Testis (tissue), 2 donors: ENCODE measurements at regions not wholly inside any gene's neighbourhood (a gene's known extent, or its start where the extent isn't known, plus 50 kb on each side); places are given as distances from the start of the nearest gene placed in this dataset.

Experiments used
- DNase-seq: peaks from one replicate; pipeline ENCODE4 v3.0.0-alpha.2; 2019
- H3K27ac ChIP-seq, 2 donors: fragments of 200-600 bp; sonication (generic); one replicate each; pipeline ENCODE4 v1.5.1; 2019
- H3K27me3 ChIP-seq: fragments of 200-600 bp; sonication (generic); one replicate; pipeline ENCODE4 v1.5.1; 2019
- H3K36me3 ChIP-seq: fragments of 200-600 bp; sonication (generic); one replicate; pipeline ENCODE4 v1.5.1; 2017; ENCODE audit warnings: low read depth; ENCODE audit errors: missing control alignments
- H3K4me1 ChIP-seq: fragments of 200-600 bp; sonication (generic); one replicate; pipeline ENCODE4 v1.5.1; 2019
- H3K4me3 ChIP-seq, 2 donors: fragments of 200-600 bp; sonication (generic); one replicate each; pipeline ENCODE4 v1.5.1; 2017 to 2019
- H3K9me3 ChIP-seq: fragments of 200-600 bp; sonication (generic); one replicate; pipeline ENCODE4 v1.5.1; 2017
- POLR2A ChIP-seq: fragments of 450-650 bp; IDR thresholded peaks from one replicate; pipeline ENCODE4 v1.6.1; 2017; ENCODE audit warnings: antibody characterized with exemption, mild to moderate bottlenecking, moderate library complexity
- WGBS, 2 donors: methylation state at CpG; one replicate each; pipeline ENCODE4 v1.1.5; 2018; 5-methylcytosine and 5-hydroxymethylcytosine counted together
- intact Hi-C: fragments of 100-400 bp; cut with DNase I; formaldehyde crosslinking; loops from one replicate; pipeline ENCODE4 v1.15.1; 2023; ENCODE audit warnings: low total_unique reads
- TF ChIP-seq, protein P1 (sequence below), 3 experiments: fragments of 450-650 bp in 2 of 3; fragments of 200-600 bp in 1 of 3; sonication (generic) in 1 of 3; IDR thresholded peaks; one replicate each; pipeline ENCODE4 v1.5.1; 2016 to 2019; ENCODE audit warnings: antibody characterized with exemption in 3 of 3, mild to moderate bottlenecking in 2 of 3, moderate library complexity in 1 of 3

DNA sequence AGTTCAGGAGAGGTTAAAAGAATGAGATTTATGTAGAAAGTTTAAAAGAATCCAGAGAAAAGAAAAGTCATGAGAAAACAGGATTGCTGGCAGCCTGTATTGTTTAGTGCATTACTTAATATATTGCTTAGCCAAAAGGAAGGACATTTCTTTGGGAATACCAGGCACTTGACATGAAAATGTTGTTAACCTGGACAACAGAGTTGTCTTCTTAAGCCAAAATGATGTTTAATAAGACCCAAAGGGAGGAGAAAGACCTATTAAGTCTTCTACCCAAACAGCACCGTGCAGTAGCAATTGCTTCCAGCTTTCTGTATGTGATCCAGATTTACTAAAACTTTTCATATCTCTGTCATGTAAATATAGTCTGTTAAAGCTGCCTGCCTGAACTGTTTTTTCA is 74.0 kb upstream of the PRLR start:
- Histone ChIP-seq H3K4me3 (no peak overlapping the region), H3K4me1 (no peaks in the 10 kb centered on the region), H3K27ac (no peak overlapping the region), H3K9me3 (no peaks in the 10 kb centered on the region), H3K36me3 (no peaks in the 10 kb centered on the region), H3K27me3 (no peaks in the 10 kb centered on the region)
- WGBS, 2 donors: 56 to 63% methylated on average over 1 of the region's 1 CpG
- no peak for TF ChIP-seq POLR2A
- TF ChIP-seq, protein P1, sequence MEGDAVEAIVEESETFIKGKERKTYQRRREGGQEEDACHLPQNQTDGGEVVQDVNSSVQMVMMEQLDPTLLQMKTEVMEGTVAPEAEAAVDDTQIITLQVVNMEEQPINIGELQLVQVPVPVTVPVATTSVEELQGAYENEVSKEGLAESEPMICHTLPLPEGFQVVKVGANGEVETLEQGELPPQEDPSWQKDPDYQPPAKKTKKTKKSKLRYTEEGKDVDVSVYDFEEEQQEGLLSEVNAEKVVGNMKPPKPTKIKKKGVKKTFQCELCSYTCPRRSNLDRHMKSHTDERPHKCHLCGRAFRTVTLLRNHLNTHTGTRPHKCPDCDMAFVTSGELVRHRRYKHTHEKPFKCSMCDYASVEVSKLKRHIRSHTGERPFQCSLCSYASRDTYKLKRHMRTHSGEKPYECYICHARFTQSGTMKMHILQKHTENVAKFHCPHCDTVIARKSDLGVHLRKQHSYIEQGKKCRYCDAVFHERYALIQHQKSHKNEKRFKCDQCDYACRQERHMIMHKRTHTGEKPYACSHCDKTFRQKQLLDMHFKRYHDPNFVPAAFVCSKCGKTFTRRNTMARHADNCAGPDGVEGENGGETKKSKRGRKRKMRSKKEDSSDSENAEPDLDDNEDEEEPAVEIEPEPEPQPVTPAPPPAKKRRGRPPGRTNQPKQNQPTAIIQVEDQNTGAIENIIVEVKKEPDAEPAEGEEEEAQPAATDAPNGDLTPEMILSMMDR (IDR thresholded peaks at IDR 0.05): no peak
- intact Hi-C loops: no loop called here
- no peak for DNase-seq

DNA sequence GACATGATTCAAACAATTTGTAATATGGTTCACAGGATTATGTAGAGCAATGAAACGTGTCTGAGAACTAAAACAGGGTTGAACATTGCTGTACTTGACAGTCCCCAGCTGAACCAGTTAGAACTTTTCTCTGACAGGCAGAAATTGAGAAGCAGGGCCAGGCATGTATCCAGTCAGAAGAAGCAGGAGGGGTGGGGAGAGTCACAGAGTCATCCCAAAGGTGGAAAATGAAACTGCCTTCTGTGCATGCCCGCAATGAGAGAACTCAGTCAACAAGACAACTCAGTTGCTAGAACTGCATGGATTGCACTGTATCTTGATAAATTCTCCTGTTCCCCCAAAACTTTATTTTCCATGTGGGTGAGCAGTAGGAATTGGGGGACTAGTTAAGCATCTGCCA is 72.9 kb upstream of the PRLR start:
- no peak for TF ChIP-seq POLR2A
- TF ChIP-seq, protein P1 (IDR thresholded peaks at IDR 0.05): no peak
- intact Hi-C loops: no loop called here
- H3K27ac ChIP-seq: no peak overlapping the region
- H3K36me3 ChIP-seq: no peaks in the 10 kb centered on the region
- H3K4me1 ChIP-seq: no peaks in the 10 kb centered on the region
- WGBS, 2 donors: 83 to 90% methylated on average over 2 of the region's 2 CpGs
- DNase-seq: no peak
- H3K27me3 ChIP-seq: no peaks in the 10 kb centered on the region
- no peaks in the 10 kb centered on the region for H3K9me3 ChIP-seq
- no peak overlapping the region for H3K4me3 ChIP-seq

DNA sequence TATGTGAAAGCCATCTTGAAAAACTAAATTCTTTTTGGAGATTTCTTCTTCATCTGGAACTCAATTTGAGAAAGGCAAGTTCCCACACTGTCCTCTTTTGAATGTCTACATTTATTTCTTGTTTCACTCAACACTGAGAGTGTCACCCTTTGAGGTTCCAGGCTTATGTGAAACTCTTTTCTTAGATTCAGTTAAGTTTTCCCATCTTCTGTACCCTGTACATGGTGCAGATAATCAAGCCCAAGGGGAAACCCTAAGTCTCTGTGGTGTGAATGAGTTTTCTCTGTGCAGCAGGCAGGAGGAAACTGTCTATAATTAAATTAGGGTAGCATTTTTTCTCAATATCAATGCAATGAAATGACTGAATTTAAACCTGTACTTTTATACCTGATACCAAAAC is 72.3 kb upstream of the PRLR start:
- H3K27ac ChIP-seq: no peak overlapping the region
- H3K4me1 ChIP-seq: no peaks in the 10 kb centered on the region
- TF ChIP-seq, protein P1 (IDR thresholded peaks at IDR 0.05): no peak
- TF ChIP-seq POLR2A: no peak
- H3K36me3 ChIP-seq: no peaks in the 10 kb centered on the region
- H3K4me3 ChIP-seq: no peak overlapping the region
- intact Hi-C loops: no loop called here
- no peaks in the 10 kb centered on the region for H3K27me3 ChIP-seq
- DNase-seq: no peak
- H3K9me3 ChIP-seq: no peaks in the 10 kb centered on the region

DNA sequence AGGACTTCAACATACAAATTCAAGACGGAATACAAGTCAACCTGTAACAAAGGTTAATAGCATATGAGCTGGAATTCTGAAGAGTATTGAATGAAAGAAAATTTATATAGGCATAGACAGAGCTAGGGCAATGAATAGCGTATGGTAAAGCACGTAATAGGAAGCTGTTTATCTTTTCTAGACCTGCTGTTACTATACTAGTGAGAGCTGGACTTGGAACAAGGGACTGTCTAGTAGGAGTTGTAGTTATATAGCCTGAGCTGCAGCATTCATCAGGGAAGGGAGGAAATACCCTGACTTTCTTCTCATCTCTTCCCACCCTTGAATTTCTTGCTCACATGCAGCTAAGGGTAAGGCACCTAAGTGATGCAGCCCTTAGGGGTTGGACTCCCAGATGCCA is 67.5 kb upstream of the PRLR start:
- no peaks in the 10 kb centered on the region for H3K36me3 ChIP-seq
- H3K9me3 ChIP-seq: no peaks in the 10 kb centered on the region
- TF ChIP-seq POLR2A: no peak
- H3K27ac ChIP-seq: no peak overlapping the region
- DNase-seq: no peak
- no peaks in the 10 kb centered on the region for H3K27me3 ChIP-seq
- H3K4me3 ChIP-seq: no peak overlapping the region
- WGBS, 2 donors: 85 to 92% methylated on average over 3 of the region's 3 CpGs
- intact Hi-C loops: no loop called here
- no peaks in the 10 kb centered on the region for H3K4me1 ChIP-seq

DNA sequence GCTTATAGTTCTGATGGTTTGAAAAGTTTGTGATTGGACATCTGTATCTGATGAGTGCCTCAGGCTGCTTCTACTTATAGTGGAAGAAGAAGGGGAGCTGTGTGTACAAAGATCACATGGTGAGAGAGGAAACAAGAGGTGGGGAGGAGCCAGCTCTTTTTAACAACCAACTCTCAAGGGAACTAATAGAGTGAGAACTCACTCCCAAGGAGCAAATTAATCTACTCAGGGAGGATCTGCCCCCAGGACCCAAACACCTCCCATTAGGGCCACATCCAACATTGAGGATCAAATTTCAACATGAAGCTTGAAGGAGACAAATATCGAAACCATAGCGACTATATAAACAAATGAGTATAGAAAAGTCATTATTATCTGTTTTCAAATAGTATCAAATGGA is 64.7 kb upstream of the PRLR start:
- DNase-seq: no peak
- H3K9me3 ChIP-seq: no peaks in the 10 kb centered on the region
- intact Hi-C loops: no loop called here
- no peak overlapping the region for H3K27ac ChIP-seq
- WGBS, 2 donors: 60 to 75% methylated on average over 2 of the region's 2 CpGs
- no peaks in the 10 kb centered on the region for H3K36me3 ChIP-seq
- TF ChIP-seq, protein P1 (IDR thresholded peaks at IDR 0.05): no peak
- TF ChIP-seq POLR2A: no peak
- H3K27me3 ChIP-seq: no peaks in the 10 kb centered on the region
- H3K4me1 ChIP-seq: no peaks in the 10 kb centered on the region
- no peak overlapping the region for H3K4me3 ChIP-seq
